Mesodermal cell (in vitro differentiated cells): ENCODE measurements at regions not wholly inside any gene's neighbourhood (a gene's known extent, or its start where the extent isn't known, plus 50 kb on each side); places are given as distances from the start of the nearest gene placed in this dataset.

ENCODE experiments used
- H3K27ac ChIP-seq: 2 replicates; pipeline ENCODE4 v1.7.0; 2013; ENCODE audit warnings: mild to moderate bottlenecking, low read depth, low read length, moderate library complexity; ENCODE audit not compliant: severe bottlenecking
- H3K36me3 ChIP-seq: 2 replicates; pipeline ENCODE4 v1.7.1; 2013; ENCODE audit warnings: mild to moderate bottlenecking, low read length, moderate library complexity; ENCODE audit not compliant: control insufficient read depth, insufficient read depth
- H3K4me1 ChIP-seq: one replicate; pipeline ENCODE4 v1.7.1; 2013; ENCODE audit warnings: mild to moderate bottlenecking, low read length; ENCODE audit not compliant: insufficient read depth, control insufficient read depth, poor library complexity, severe bottlenecking
- H3K4me3 ChIP-seq: 2 replicates; pipeline ENCODE4 v1.7.0; 2013; ENCODE audit warnings: low read length, control low read depth, mild to moderate bottlenecking; ENCODE audit not compliant: insufficient read depth, poor library complexity, severe bottlenecking; ENCODE audit errors: extremely low read depth
- H3K9me3 ChIP-seq: 2 replicates; pipeline ENCODE4 v1.7.1; 2013; ENCODE audit warnings: mild to moderate bottlenecking, low read length, moderate library complexity; ENCODE audit not compliant: control insufficient read depth
- WGBS, 2 experiments: methylation state at CpG; one replicate each; pipeline ENCODE4 v1.1.5; 2013; ENCODE audit warnings: missing lambda C conversion rate in 2 of 2; ENCODE audit not compliant: insufficient coverage in 2 of 2; 5-methylcytosine and 5-hydroxymethylcytosine counted together

GRCh38 chr10:4107285-4107851, 322.4 kb upstream of the KLF6 start:
- no peak overlapping the region for H3K4me3 ChIP-seq
- WGBS, 2 experiments = 93 to 100% methylated on average over 2 of the region's 6 CpGs
- no peak overlapping the region for H3K27ac ChIP-seq
- H3K4me1 ChIP-seq = no peaks in the 10 kb centered on the region
- peaks cover 15% of the 10 kb centered on the region for H3K9me3 ChIP-seq
- H3K36me3 ChIP-seq = no peaks in the 10 kb centered on the region

- Histone ChIP-seq H3K36me3 (no peaks in the 10 kb centered on the region), H3K4me3 (no peak overlapping the region), H3K27ac (no peak overlapping the region), H3K9me3 (peaks cover 15% of the 10 kb centered on the region), H3K4me1 (no peaks in the 10 kb centered on the region)
- WGBS, 2 experiments = 74 to 83% methylated on average over 6 to 7 of the region's 7 CpGs
Observed at GRCh38 chr10:4103603-4104002, 318.6 kb upstream of the KLF6 start.

- Histone ChIP-seq H3K27ac (no peak overlapping the region), H3K36me3 (no peaks in the 10 kb centered on the region), H3K9me3 (peaks cover 15% of the 10 kb centered on the region), H3K4me1 (no peaks in the 10 kb centered on the region), H3K4me3 (no peak overlapping the region)
- no CpG with 5 or more reads among the region's 2 CpGs for WGBS, 2 experiments
Observed at GRCh38 chr10:4102802-4103344, 317.9 kb upstream of the KLF6 start.

GRCh38 chr10:4101918-4102654, 317.1 kb upstream of the KLF6 start:
- no peaks in the 10 kb centered on the region for H3K4me1 ChIP-seq
- peaks cover 15% of the 10 kb centered on the region for H3K9me3 ChIP-seq
- H3K27ac ChIP-seq = no peak overlapping the region
- no peaks in the 10 kb centered on the region for H3K36me3 ChIP-seq
- no peak overlapping the region for H3K4me3 ChIP-seq
- 94 to 98% methylated on average over 3 to 5 of the region's 8 CpGs for WGBS, 2 experiments

- no peaks in the 10 kb centered on the region for H3K4me1 ChIP-seq
- H3K27ac ChIP-seq = no peak overlapping the region
- no peak overlapping the region for H3K4me3 ChIP-seq
- H3K9me3 ChIP-seq = peaks cover 9% of the 10 kb centered on the region
- WGBS, 2 experiments = 93 to 97% methylated on average over 3 of the region's 4 CpGs
- no peaks in the 10 kb centered on the region for H3K36me3 ChIP-seq
Observed at GRCh38 chr10:4100380-4100779, 315.4 kb upstream of the KLF6 start.

- Histone ChIP-seq H3K36me3 (no peaks in the 10 kb centered on the region), H3K9me3 (peaks cover 4% of the 10 kb centered on the region), H3K27ac (no peak overlapping the region), H3K4me1 (no peaks in the 10 kb centered on the region), H3K4me3 (no peak overlapping the region)
Observed at GRCh38 chr10:4099202-4099601, 314.2 kb upstream of the KLF6 start.

GRCh38 chr10:4095166-4095917, 310.3 kb upstream of the KLF6 start:
- H3K4me3 ChIP-seq = no peak overlapping the region
- H3K9me3 ChIP-seq = no peaks in the 10 kb centered on the region
- no peaks in the 10 kb centered on the region for H3K36me3 ChIP-seq
- 93 to 100% methylated on average over 3 to 4 of the region's 6 CpGs for WGBS, 2 experiments
- no peaks in the 10 kb centered on the region for H3K4me1 ChIP-seq
- no peak overlapping the region for H3K27ac ChIP-seq

- Histone ChIP-seq H3K9me3 (no peaks in the 10 kb centered on the region), H3K4me1 (no peaks in the 10 kb centered on the region)
- no CpG with 5 or more reads among the region's 2 CpGs for WGBS, 2 experiments
Observed at GRCh38 chr10:4094751-4095150, 309.7 kb upstream of the KLF6 start.

GRCh38 chr10:4093438-4093837, 308.4 kb upstream of the KLF6 start:
- Histone ChIP-seq H3K4me1 (no peaks in the 10 kb centered on the region), H3K9me3 (no peaks in the 10 kb centered on the region), H3K27ac (no peak overlapping the region), H3K36me3 (no peaks in the 10 kb centered on the region), H3K4me3 (no peak overlapping the region)
- WGBS, 2 experiments = 100% methylated on average over 1 to 2 of the region's 5 CpGs

More at GRCh38 chr10:4094751-4095150, 309.7 kb upstream of the KLF6 start:
- H3K4me3 ChIP-seq = no peak overlapping the region
- no peaks in the 10 kb centered on the region for H3K36me3 ChIP-seq
- H3K27ac ChIP-seq = no peak overlapping the region

- Histone ChIP-seq H3K9me3 (no peaks in the 10 kb centered on the region), H3K36me3 (no peaks in the 10 kb centered on the region), H3K27ac (no peak overlapping the region), H3K4me1 (peaks cover 21% of the 10 kb centered on the region), H3K4me3 (no peak overlapping the region)
- WGBS, 2 experiments = 95 to 98% methylated on average over 6 to 8 of the region's 14 CpGs
Observed at GRCh38 chr10:4088354-4089066, 303.5 kb upstream of the KLF6 start.
